Osteoblast (primary cell): ENCODE measurements at regions not wholly inside any gene's neighbourhood (a gene's known extent, or its start where the extent isn't known, plus 50 kb on each side); places are given as distances from the start of the nearest gene placed in this dataset.

Source experiments
- DNase-seq: peaks from one replicate; pipeline ENCODE4 v3.0.0; 2011; ENCODE audit warnings: low spot score, mixed read lengths; ENCODE audit not compliant: insufficient read length; ENCODE audit errors: missing footprints
- H2AFZ ChIP-seq: 2 replicates; pipeline ENCODE4 v1.6.0; 2011; ENCODE audit warnings: mild to moderate bottlenecking, low read length
- H3K27ac ChIP-seq: 2 replicates; pipeline ENCODE4 v1.5.1; 2011; ENCODE audit warnings: mild to moderate bottlenecking, low read depth, low read length, moderate library complexity
- H3K27me3 ChIP-seq: 2 replicates; pipeline ENCODE4 v1.6.0; 2012; ENCODE audit warnings: mild to moderate bottlenecking, control low read depth, inconsistent platforms, low read length, moderate library complexity; ENCODE audit not compliant: insufficient read depth
- H3K36me3 ChIP-seq: 2 replicates; pipeline ENCODE4 v1.5.1; 2011; ENCODE audit warnings: mild to moderate bottlenecking, low read length, control low read depth, moderate library complexity; ENCODE audit not compliant: insufficient read depth
- H3K4me1 ChIP-seq: 2 replicates; pipeline ENCODE4 v1.5.1; 2011; ENCODE audit warnings: mild to moderate bottlenecking, low read length, control low read depth, moderate library complexity; ENCODE audit not compliant: insufficient read depth
- H3K4me2 ChIP-seq: 2 replicates; pipeline ENCODE4 v1.6.0; 2011; ENCODE audit warnings: mild to moderate bottlenecking, low read length; ENCODE audit not compliant: insufficient read depth
- H3K4me3 ChIP-seq: fragments of 200-600 bp; sonication (generic); 3 replicates; pipeline ENCODE4 v1.5.1; 2012; ENCODE audit warnings: mild to moderate bottlenecking, low read length, inconsistent platforms; ENCODE audit not compliant: insufficient read depth
- H3K79me2 ChIP-seq: 2 replicates; pipeline ENCODE4 v1.6.0; 2012; ENCODE audit warnings: mild to moderate bottlenecking, low read length, control low read depth, inconsistent platforms; ENCODE audit not compliant: insufficient read depth
- H3K9me3 ChIP-seq: 2 replicates; pipeline ENCODE4 v1.5.1; 2011; ENCODE audit warnings: low read depth, low read length, control low read depth
- H4K20me1 ChIP-seq: 2 replicates; pipeline ENCODE4 v1.6.0; 2012; ENCODE audit warnings: mild to moderate bottlenecking, low read length, control low read depth; ENCODE audit not compliant: insufficient read depth
- CTCF ChIP-seq: IDR thresholded peaks from 2 replicates; pipeline ENCODE4 v1.5.1; 2011; ENCODE audit warnings: mild to moderate bottlenecking, low read depth, low read length, moderate library complexity; ENCODE audit errors: extremely low read depth

DNA sequence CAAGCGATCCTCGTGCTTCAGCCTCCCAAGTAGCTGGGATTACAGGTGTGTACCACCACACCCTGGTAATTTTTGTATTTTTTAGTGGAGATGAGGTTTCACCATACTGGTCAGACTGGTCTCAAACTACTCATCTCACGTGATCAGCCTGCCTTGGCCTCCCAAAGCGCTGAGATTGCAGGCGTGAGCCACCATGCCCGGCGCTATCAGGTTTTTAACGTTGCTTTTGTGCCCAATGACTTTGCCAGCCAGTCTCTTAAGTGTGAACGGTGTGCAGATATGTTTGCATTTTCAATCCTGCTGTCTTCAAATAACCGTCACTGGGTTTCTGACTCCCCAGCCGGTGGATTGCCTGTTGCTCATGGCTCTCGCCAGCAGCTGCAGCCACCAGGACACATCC is 201.8 kb upstream of the PPP2R2D start:
- Histone ChIP-seq H4K20me1 (no peaks in the 10 kb centered on the region), H3K27ac (no peak overlapping the region), H3K79me2 (no peaks in the 10 kb centered on the region), H3K36me3 (no peaks in the 10 kb centered on the region), H2AFZ (no peak overlapping the region), H3K4me3 (no peak overlapping the region), H3K4me2 (no peak overlapping the region), H3K9me3 (no peaks in the 10 kb centered on the region), H3K4me1 (no peaks in the 10 kb centered on the region), H3K27me3 (no peaks in the 10 kb centered on the region)
- no peak for DNase-seq
- TF ChIP-seq CTCF = no peak

- H3K27me3 ChIP-seq = no peaks in the 10 kb centered on the region
- no peaks in the 10 kb centered on the region for H3K36me3 ChIP-seq
- no peaks in the 10 kb centered on the region for H3K4me1 ChIP-seq
- peak; percentile 47 for DNase-seq
- H3K9me3 ChIP-seq = no peaks in the 10 kb centered on the region
- H3K79me2 ChIP-seq = no peaks in the 10 kb centered on the region
- no peaks in the 10 kb centered on the region for H4K20me1 ChIP-seq
- no peak overlapping the region for H3K27ac ChIP-seq
- no peak overlapping the region for H2AFZ ChIP-seq
- no peak overlapping the region for H3K4me3 ChIP-seq
- TF ChIP-seq CTCF = no peak
- H3K4me2 ChIP-seq = no peak overlapping the region
Observed at GRCh38 chr10:131700032-131700431, 200.8 kb upstream of the PPP2R2D start.

DNA sequence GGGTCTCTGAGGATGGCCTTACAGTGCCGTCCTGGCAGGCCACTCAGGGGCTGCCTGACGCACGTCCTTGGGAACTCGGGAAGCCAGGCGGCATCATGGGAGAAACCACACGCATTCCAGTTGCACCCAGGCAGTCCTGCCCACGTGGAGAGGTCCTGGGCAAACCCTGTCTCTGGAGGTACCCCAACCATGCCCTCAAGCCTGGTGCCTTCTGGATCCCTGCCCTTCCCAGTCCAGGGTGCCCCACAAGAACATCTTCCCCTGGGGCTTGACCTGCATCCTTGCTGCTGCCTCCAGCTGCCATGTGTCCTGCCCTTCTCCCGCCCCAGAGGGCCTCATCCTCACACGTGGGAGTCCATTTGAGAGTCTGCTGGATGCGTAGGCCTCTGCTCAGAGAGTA is 200.3 kb upstream of the PPP2R2D start:
- Histone ChIP-seq H2AFZ (no peak overlapping the region), H3K79me2 (no peaks in the 10 kb centered on the region), H3K27me3 (no peaks in the 10 kb centered on the region), H3K4me3 (no peak overlapping the region), H3K36me3 (no peaks in the 10 kb centered on the region), H3K4me1 (no peaks in the 10 kb centered on the region), H4K20me1 (no peaks in the 10 kb centered on the region), H3K9me3 (no peaks in the 10 kb centered on the region), H3K27ac (no peak overlapping the region), H3K4me2 (no peak overlapping the region)
- DNase-seq = no peak
- TF ChIP-seq CTCF = no peak

DNA sequence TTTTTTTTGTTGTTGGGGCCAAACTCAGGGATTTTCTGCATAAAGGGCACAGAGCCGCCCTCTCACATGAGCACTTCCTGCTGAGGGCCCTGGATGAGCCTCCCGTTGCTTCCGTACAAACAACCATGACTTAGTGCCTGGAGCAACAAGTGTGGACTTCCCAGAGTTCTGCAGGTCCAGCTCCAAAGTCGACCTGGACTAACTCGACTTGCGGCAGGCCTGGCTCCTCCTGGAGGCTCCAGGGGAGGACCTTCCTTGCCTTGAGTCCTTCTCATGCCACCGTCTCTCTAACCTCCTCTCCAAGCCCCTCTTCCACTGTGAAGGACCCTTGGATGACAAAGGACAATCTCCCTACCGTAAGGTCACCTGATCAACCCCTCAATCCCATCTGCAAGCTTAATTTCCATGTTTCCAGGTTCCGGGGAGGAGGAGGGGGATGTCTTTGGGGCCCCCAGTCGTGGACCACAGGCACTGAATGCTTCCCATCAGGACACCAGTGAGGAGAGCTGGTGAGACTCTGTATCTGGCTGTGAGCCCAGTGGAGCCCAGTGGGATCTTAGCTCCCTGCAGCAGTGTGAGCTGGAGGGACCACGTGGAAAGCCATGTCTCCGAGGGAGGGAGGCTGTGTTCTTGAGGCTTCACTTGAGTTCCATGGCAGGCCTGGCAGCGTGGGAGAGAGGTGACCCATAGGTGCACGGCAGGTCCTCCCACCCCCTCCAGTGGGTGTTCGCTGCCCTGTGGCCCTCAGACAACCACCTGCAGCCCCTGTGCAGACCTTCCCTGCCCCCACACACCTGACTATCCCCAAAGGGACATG is 199.5 kb upstream of the PPP2R2D start:
- no peaks in the 10 kb centered on the region for H3K9me3 ChIP-seq
- H3K27ac ChIP-seq = no peak overlapping the region
- H3K4me2 ChIP-seq = no peak overlapping the region
- H3K79me2 ChIP-seq = no peaks in the 10 kb centered on the region
- peak; percentile 11 for DNase-seq
- H3K36me3 ChIP-seq = no peaks in the 10 kb centered on the region
- no peak overlapping the region for H2AFZ ChIP-seq
- no peaks in the 10 kb centered on the region for H3K4me1 ChIP-seq
- H3K27me3 ChIP-seq = no peaks in the 10 kb centered on the region
- H4K20me1 ChIP-seq = no peaks in the 10 kb centered on the region
- no peak overlapping the region for H3K4me3 ChIP-seq
- no peak for TF ChIP-seq CTCF
